Activated CD4-positive, alpha-beta memory T cell treated with anti-CD3 and anti-CD28 coated beads for 36 hours (primary cell): ENCODE measurements at regions not wholly inside any gene's neighbourhood (a gene's known extent, or its start where the extent isn't known, plus 50 kb on each side); places are given as distances from the start of the nearest gene placed in this dataset.

ENCODE experiments used
- CTCF ChIA-PET: fragments of 350-600 bp; sonication (Branson Sonifier 250); formaldehyde crosslinking; loops from one replicate; lab custom pipeline; 2021; ENCODE audit warnings: antibody characterized with exemption, inconsistent platforms; lab: Charles Lee
- POLR2A ChIA-PET: fragments of 350-600 bp; sonication (Branson Sonifier 250); formaldehyde crosslinking; loops from one replicate; lab custom pipeline; 2021; ENCODE audit warnings: antibody characterized with exemption; lab: Charles Lee
- DNase-seq: peaks from one replicate; pipeline ENCODE4 v3.0.0-alpha.2; 2020
- H3K27ac Mint-ChIP-seq: one replicate; pipeline ENCODE4 v1.8.0; 2021; ENCODE audit warnings: mixed read lengths
- H3K27me3 Mint-ChIP-seq: one replicate; pipeline ENCODE4 v1.8.0; 2021; ENCODE audit warnings: mixed read lengths
- H3K36me3 Mint-ChIP-seq: one replicate; pipeline ENCODE4 v1.8.0; 2021; ENCODE audit warnings: mixed read lengths
- H3K4me1 Mint-ChIP-seq: one replicate; pipeline ENCODE4 v1.8.0; 2021; ENCODE audit warnings: low read depth, mixed read lengths
- H3K4me3 Mint-ChIP-seq: one replicate; pipeline ENCODE4 v1.8.0; 2021; ENCODE audit warnings: mild to moderate bottlenecking, mixed read lengths
- H3K9me3 Mint-ChIP-seq: one replicate; pipeline ENCODE4 v1.8.0; 2021; ENCODE audit warnings: mixed read lengths
- intact Hi-C: fragments of 100-400 bp; cut with micrococcal nuclease; formaldehyde crosslinking; loops from one replicate; pipeline ENCODE4 v1.15.1; 2023

- H3K9me3 Mint-ChIP-seq = peaks cover 5% of the 10 kb centered on the region
- POLR2A ChIA-PET = no interaction called here
- DNase-seq = no peak
- H3K36me3 Mint-ChIP-seq = no peaks in the 10 kb centered on the region
- no peak overlapping the region for H3K4me3 Mint-ChIP-seq
- H3K4me1 Mint-ChIP-seq = no peaks in the 10 kb centered on the region
- CTCF ChIA-PET = interaction anchor here (3.3 kb wide), 1 partner anchor 13 kb away, joined by 10 read pairs; no protein-coding TSS in a partner anchor
- intact Hi-C loops = no loop called here
- H3K27me3 Mint-ChIP-seq = peaks cover 5% of the 10 kb centered on the region
- no peak overlapping the region for H3K27ac Mint-ChIP-seq
Observed at GRCh38 chr1:244284641-244285156, 167.0 kb downstream of the ADSS2 start.

- no peaks in the 10 kb centered on the region for H3K36me3 Mint-ChIP-seq
- DNase-seq = no peak
- POLR2A ChIA-PET = no interaction called here
- peaks cover 3% of the 10 kb centered on the region for H3K4me1 Mint-ChIP-seq
- H3K27me3 Mint-ChIP-seq = peaks cover 14% of the 10 kb centered on the region
- peaks cover 5% of the 10 kb centered on the region for H3K9me3 Mint-ChIP-seq
- no peak overlapping the region for H3K27ac Mint-ChIP-seq
- CTCF ChIA-PET = interaction anchor here (3.3 kb wide), 1 partner anchor 15 kb away, joined by 10 read pairs; no protein-coding TSS in a partner anchor
- intact Hi-C loops = no loop called here
- no peak overlapping the region for H3K4me3 Mint-ChIP-seq
Observed at GRCh38 chr1:244286341-244286740, 165.4 kb downstream of the ADSS2 start.

GRCh38 chr1:244287726-244288125 lies 164.0 kb downstream of the ADSS2 start:
- Mint-ChIP-seq H3K9me3 (peaks cover 5% of the 10 kb centered on the region), H3K27ac (no peak overlapping the region), H3K4me1 (peaks cover 3% of the 10 kb centered on the region), H3K4me3 (no peak overlapping the region), H3K36me3 (no peaks in the 10 kb centered on the region), H3K27me3 (peaks cover 17% of the 10 kb centered on the region)
- intact Hi-C loops = no loop called here
- POLR2A ChIA-PET = no interaction called here
- DNase-seq = no peak
- CTCF ChIA-PET = interaction anchor here (0.8 to 2.7 kb wide), 3 partner anchors 12 to 24 kb away, joined by 3 to 6 read pairs (median 3); no protein-coding TSS in a partner anchor

- H3K4me3 Mint-ChIP-seq = no peak overlapping the region
- CTCF ChIA-PET = interaction anchor here (2.3 to 2.7 kb wide), 2 partner anchors 10 to 15 kb away, joined by 6 to 11 read pairs; no protein-coding TSS in a partner anchor
- POLR2A ChIA-PET = no interaction called here
Observed at GRCh38 chr1:244288663-244289062, 163.0 kb downstream of the ADSS2 start.

GRCh38 chr1:244289991-244290785 lies 161.5 kb downstream of the ADSS2 start:
- Mint-ChIP-seq H3K9me3 (peaks cover 5% of the 10 kb centered on the region), H3K27ac (no peak overlapping the region), H3K36me3 (no peaks in the 10 kb centered on the region), H3K4me3 (no peak overlapping the region), H3K4me1 (peaks cover 3% of the 10 kb centered on the region), H3K27me3 (peaks cover 17% of the 10 kb centered on the region)
- ChIA-PET POLR2A (no interaction called here), CTCF (interaction anchor here (2.3 kb wide), 1 partner anchor 9 kb away, joined by 11 read pairs; no protein-coding TSS in a partner anchor)
- DNase-seq = no peak
- intact Hi-C loops = no loop called here

More at GRCh38 chr1:244288663-244289062, 163.0 kb downstream of the ADSS2 start:
- Mint-ChIP-seq H3K4me1 (peaks cover 3% of the 10 kb centered on the region), H3K36me3 (no peaks in the 10 kb centered on the region), H3K9me3 (peaks cover 5% of the 10 kb centered on the region), H3K27me3 (peaks cover 17% of the 10 kb centered on the region), H3K27ac (no peak overlapping the region)
- intact Hi-C loops = no loop called here
- DNase-seq = no peak

- Mint-ChIP-seq H3K36me3 (no peaks in the 10 kb centered on the region), H3K4me3 (no peak overlapping the region), H3K4me1 (peaks cover 3% of the 10 kb centered on the region), H3K27me3 (peaks cover 15% of the 10 kb centered on the region), H3K27ac (no peak overlapping the region), H3K9me3 (peaks cover 5% of the 10 kb centered on the region)
- DNase-seq = no peak
- intact Hi-C loops = no loop called here
- CTCF ChIA-PET = no interaction called here
- POLR2A ChIA-PET = no interaction called here
Observed at GRCh38 chr1:244291236-244292201, 160.2 kb downstream of the ADSS2 start.

- Mint-ChIP-seq H3K27me3 (peaks cover 12% of the 10 kb centered on the region), H3K4me1 (peaks cover 8% of the 10 kb centered on the region), H3K9me3 (no peaks in the 10 kb centered on the region), H3K27ac (no peak overlapping the region), H3K4me3 (no peak overlapping the region), H3K36me3 (no peaks in the 10 kb centered on the region)
- POLR2A ChIA-PET = no interaction called here
- DNase-seq = no peak
- CTCF ChIA-PET = interaction anchor here (2.0 kb wide), 1 partner anchor 21 kb away, joined by 8 read pairs; no protein-coding TSS in a partner anchor
- intact Hi-C loops = no loop called here
Observed at GRCh38 chr1:244294599-244295224, 157.0 kb downstream of the ADSS2 start.

GRCh38 chr1:244296003-244296402 lies 155.7 kb downstream of the ADSS2 start:
- intact Hi-C loops = no loop called here
- Mint-ChIP-seq H3K27ac (no peak overlapping the region), H3K4me3 (no peak overlapping the region), H3K4me1 (peaks cover 5% of the 10 kb centered on the region), H3K36me3 (no peaks in the 10 kb centered on the region), H3K27me3 (peaks cover 6% of the 10 kb centered on the region), H3K9me3 (no peaks in the 10 kb centered on the region)
- ChIA-PET CTCF (interaction anchor here (1.0 kb wide), 1 partner anchor 116 kb away, joined by 3 read pairs; no protein-coding TSS in a partner anchor), POLR2A (no interaction called here)
- no peak for DNase-seq

GRCh38 chr1:244296447-244296846 lies 155.3 kb downstream of the ADSS2 start:
- Mint-ChIP-seq H3K36me3 (no peaks in the 10 kb centered on the region), H3K27me3 (peaks cover 3% of the 10 kb centered on the region), H3K9me3 (no peaks in the 10 kb centered on the region), H3K4me1 (peaks cover 5% of the 10 kb centered on the region), H3K4me3 (no peak overlapping the region), H3K27ac (no peak overlapping the region)
- DNase-seq = no peak
- ChIA-PET POLR2A (no interaction called here), CTCF (interaction anchor here (1.0 kb wide), 1 partner anchor 117 kb away, joined by 3 read pairs; no protein-coding TSS in a partner anchor)
- intact Hi-C loops = no loop called here

GRCh38 chr1:244297087-244297486 lies 154.6 kb downstream of the ADSS2 start:
- DNase-seq = no peak
- intact Hi-C loops = no loop called here
- no peaks in the 10 kb centered on the region for H3K9me3 Mint-ChIP-seq
- H3K4me3 Mint-ChIP-seq = no peak overlapping the region
- ChIA-PET POLR2A (no interaction called here), CTCF (interaction anchor here (3.8 kb wide), 1 partner anchor 24 kb away, joined by 22 read pairs; no protein-coding TSS in a partner anchor)
- H3K36me3 Mint-ChIP-seq = no peaks in the 10 kb centered on the region
- no peaks in the 10 kb centered on the region for H3K27me3 Mint-ChIP-seq
- peaks cover 5% of the 10 kb centered on the region for H3K4me1 Mint-ChIP-seq
- no peak overlapping the region for H3K27ac Mint-ChIP-seq

GRCh38 chr1:244297616-244298015 lies 154.1 kb downstream of the ADSS2 start:
- DNase-seq = no peak
- intact Hi-C loops = no loop called here
- Mint-ChIP-seq H3K4me3 (no peak overlapping the region), H3K4me1 (peaks cover 5% of the 10 kb centered on the region), H3K36me3 (no peaks in the 10 kb centered on the region), H3K27me3 (no peaks in the 10 kb centered on the region), H3K9me3 (no peaks in the 10 kb centered on the region), H3K27ac (no peak overlapping the region)
- CTCF ChIA-PET = interaction anchor here (0.7 to 3.8 kb wide), 2 partner anchors 25 to 954 kb away, joined by 3 to 22 read pairs; no protein-coding TSS in a partner anchor
- POLR2A ChIA-PET = no interaction called here
